ENCODE measurements at regions not wholly inside any gene's neighbourhood (a gene's known extent, or its start where the extent isn't known, plus 50 kb on each side); places are given as distances from the start of the nearest gene placed in this dataset.

DNA sequence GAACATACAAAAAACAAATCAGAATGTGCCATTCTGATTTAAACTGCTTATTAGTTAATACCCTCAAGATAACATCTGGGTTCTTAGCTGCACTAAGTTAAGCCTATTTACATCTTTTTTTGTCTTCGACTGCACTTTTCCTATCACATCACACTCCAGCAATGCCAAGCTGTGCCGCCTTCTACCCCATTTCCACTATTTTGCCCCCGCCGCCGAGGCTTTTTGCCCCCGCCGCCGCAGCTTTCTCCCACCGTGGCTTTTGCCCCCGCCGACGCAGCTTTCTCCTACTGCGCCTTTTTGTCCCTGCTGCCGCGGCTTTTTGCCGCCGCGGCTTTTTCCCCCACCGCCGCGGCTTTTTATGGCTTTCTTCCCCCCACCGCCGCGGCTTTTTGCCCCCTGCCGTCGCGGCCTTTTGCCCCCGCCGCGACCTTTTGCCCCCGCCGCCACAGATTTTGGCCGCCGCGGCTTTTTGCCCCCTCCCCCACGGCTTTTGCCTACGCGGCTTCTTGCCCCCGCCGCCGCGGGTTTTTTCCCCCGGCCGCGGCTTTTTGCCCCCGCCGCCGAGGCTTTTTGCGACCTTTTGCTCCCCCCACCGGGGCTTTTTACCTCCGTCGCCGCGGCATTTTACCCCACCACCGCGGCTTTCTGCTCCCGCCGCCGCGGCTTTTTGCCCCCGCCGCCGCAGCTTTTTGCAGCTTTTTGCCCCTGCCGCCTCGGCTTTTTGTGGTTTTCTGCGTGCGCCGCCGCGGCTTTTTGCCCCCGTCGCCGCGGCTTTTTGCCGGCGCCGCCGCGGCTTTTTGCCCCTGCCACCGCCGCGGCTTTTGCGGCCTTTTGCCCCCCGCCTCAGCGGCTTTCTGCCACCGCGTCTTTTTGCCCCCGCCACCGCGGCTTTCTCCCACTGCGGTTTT is 331.4 kb upstream of the WSB1 start:
- H2AFZ ChIP-seq (ENCODE audit: low read depth): 0 out of 2 replicates have a peak overlapping the region, but pooled peaks have one; percentile 51
- H3K36me3 ChIP-seq (replicated peaks in 1 of 2; ENCODE audit: control insufficient read depth in 1 of 2, insufficient read depth in 2 of 2, low read length in 1 of 2): no peaks in the 10 kb centered on the region
- peak overlapping the region; percentile 59 for H3K4me2 ChIP-seq
- 41% methylated on average over 91 of the region's 91 CpGs for WGBS (ENCODE audit: low lambda C conversion rate)
- POLR2A ChIA-PET: no interaction called here
- H3K9ac ChIP-seq: no peak overlapping the region
- H3K4me3 ChIP-seq (ENCODE audit: low read depth in 2 of 2, low read length in 1 of 2): peak overlapping the region; percentile 33 to 43; a peak in 3 of 4 replicates
- peaks cover 7% of the 10 kb centered on the region; the same call in 1 of the 2 replicates for H3K9me2 ChIP-seq
- H3K9me3 ChIP-seq: no peaks in the 10 kb centered on the region
- H3K27me3 ChIP-seq (ENCODE audit: insufficient read depth): peaks cover 24% of the 10 kb centered on the region; the same call in 1 of the 2 replicates
- TF ChIP-seq EZH2phosphoT487 (IDR thresholded peaks at IDR 0.05; ENCODE audit: borderline replicate concordance, low read depth): 0 out of 2 replicates have a peak, but pooled peaks have one; percentile 73
- TF ChIP-seq, protein P1, sequence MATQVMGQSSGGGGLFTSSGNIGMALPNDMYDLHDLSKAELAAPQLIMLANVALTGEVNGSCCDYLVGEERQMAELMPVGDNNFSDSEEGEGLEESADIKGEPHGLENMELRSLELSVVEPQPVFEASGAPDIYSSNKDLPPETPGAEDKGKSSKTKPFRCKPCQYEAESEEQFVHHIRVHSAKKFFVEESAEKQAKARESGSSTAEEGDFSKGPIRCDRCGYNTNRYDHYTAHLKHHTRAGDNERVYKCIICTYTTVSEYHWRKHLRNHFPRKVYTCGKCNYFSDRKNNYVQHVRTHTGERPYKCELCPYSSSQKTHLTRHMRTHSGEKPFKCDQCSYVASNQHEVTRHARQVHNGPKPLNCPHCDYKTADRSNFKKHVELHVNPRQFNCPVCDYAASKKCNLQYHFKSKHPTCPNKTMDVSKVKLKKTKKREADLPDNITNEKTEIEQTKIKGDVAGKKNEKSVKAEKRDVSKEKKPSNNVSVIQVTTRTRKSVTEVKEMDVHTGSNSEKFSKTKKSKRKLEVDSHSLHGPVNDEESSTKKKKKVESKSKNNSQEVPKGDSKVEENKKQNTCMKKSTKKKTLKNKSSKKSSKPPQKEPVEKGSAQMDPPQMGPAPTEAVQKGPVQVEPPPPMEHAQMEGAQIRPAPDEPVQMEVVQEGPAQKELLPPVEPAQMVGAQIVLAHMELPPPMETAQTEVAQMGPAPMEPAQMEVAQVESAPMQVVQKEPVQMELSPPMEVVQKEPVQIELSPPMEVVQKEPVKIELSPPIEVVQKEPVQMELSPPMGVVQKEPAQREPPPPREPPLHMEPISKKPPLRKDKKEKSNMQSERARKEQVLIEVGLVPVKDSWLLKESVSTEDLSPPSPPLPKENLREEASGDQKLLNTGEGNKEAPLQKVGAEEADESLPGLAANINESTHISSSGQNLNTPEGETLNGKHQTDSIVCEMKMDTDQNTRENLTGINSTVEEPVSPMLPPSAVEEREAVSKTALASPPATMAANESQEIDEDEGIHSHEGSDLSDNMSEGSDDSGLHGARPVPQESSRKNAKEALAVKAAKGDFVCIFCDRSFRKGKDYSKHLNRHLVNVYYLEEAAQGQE (IDR thresholded peaks at IDR 0.05; ENCODE audit: low read depth, low read length): no peak
- no peaks in the 10 kb centered on the region for H4K20me1 ChIP-seq (ENCODE audit: insufficient read depth)
- CTCF ChIA-PET: no interaction called here
- H3K79me2 ChIP-seq (ENCODE audit: insufficient read depth): no peaks in the 10 kb centered on the region
- no peaks in the 10 kb centered on the region; a peak in 1 of 4 replicates for H3K4me1 ChIP-seq (ENCODE audit: control insufficient read depth in 1 of 2, insufficient read depth in 2 of 2, low read depth in 1 of 2, low read length in 1 of 2)
- peak; percentile 11 for DNase-seq
- no peak overlapping the region for H3K27ac ChIP-seq (ENCODE audit: low read depth in 2 of 2, low read length in 1 of 2)
- H3F3A ChIP-seq (replicated peaks; ENCODE audit: insufficient read depth): no peaks in the 10 kb centered on the region

DNA sequence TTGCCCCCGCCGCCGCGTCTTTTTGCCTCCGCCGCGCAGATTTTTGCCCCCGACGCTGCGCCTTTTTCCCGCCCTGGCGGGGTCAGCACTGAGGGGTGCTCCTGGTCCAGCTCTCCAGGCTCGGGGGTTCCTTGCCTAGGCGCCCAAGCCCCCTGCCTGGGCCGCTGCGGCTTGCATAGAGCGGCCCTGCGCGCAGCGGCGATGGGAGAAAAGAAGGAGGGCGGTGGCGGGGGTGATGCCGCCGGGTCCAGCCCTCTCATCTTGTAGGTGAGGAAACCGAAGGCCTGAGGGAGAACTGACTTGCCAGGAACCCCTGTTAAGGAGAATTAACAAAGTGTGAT is 330.8 kb upstream of the WSB1 start:
- no peak overlapping the region for H2AFZ ChIP-seq (ENCODE audit: low read depth)
- no peaks in the 10 kb centered on the region for H3F3A ChIP-seq (replicated peaks; ENCODE audit: insufficient read depth)
- H3K27ac ChIP-seq (ENCODE audit: low read depth in 2 of 2, low read length in 1 of 2): no peak overlapping the region
- H3K36me3 ChIP-seq (replicated peaks in 1 of 2; ENCODE audit: control insufficient read depth in 1 of 2, insufficient read depth in 2 of 2, low read length in 1 of 2): no peaks in the 10 kb centered on the region
- H3K9ac ChIP-seq: no peak overlapping the region
- no peaks in the 10 kb centered on the region for H3K79me2 ChIP-seq (ENCODE audit: insufficient read depth)
- peaks cover 7% of the 10 kb centered on the region; the same call in 1 of the 2 replicates for H3K9me2 ChIP-seq
- H4K20me1 ChIP-seq (ENCODE audit: insufficient read depth): no peaks in the 10 kb centered on the region
- DNase-seq: no peak
- no peaks in the 10 kb centered on the region for H3K9me3 ChIP-seq
- H3K27me3 ChIP-seq (ENCODE audit: insufficient read depth): peaks cover 24% of the 10 kb centered on the region; the same call in 1 of the 2 replicates
- no peak overlapping the region for H3K4me3 ChIP-seq (ENCODE audit: low read depth in 2 of 2, low read length in 1 of 2)
- H3K4me2 ChIP-seq: no peak overlapping the region
- no peaks in the 10 kb centered on the region; a peak in 1 of 4 replicates for H3K4me1 ChIP-seq (ENCODE audit: control insufficient read depth in 1 of 2, insufficient read depth in 2 of 2, low read depth in 1 of 2, low read length in 1 of 2)
- ChIA-PET CTCF (no interaction called here), POLR2A (no interaction called here)
- 53% methylated on average over 26 of the region's 26 CpGs for WGBS (ENCODE audit: low lambda C conversion rate)
- TF ChIP-seq MEF2A (IDR thresholded peaks at IDR 0.05; ENCODE audit: borderline replicate concordance, low read depth) (no peak), RAD21 (IDR thresholded peaks at IDR 0.05; ENCODE audit: low read length) (no peak), GATA2 (CRISPR knock-in tag; IDR thresholded peaks at IDR 0.05) (no peak), YY1 (IDR thresholded peaks at IDR 0.05; ENCODE audit: low read depth) (no peak), NFIC (IDR thresholded peaks at IDR 0.05; ENCODE audit: borderline replicate concordance) (no peak), ELF1 (IDR thresholded peaks at IDR 0.05) (no peak), FOSL2 (IDR thresholded peaks at IDR 0.05; ENCODE audit: borderline replicate concordance, low read depth) (no peak), MXI1 (IDR thresholded peaks at IDR 0.05; ENCODE audit: low read depth, low read length) (no peak), JUND (IDR thresholded peaks at IDR 0.05) (no peak), SMC3 (IDR thresholded peaks at IDR 0.05; ENCODE audit: low read depth, low read length) (no peak), NRF1 (IDR thresholded peaks at IDR 0.05; ENCODE audit: low read depth, low read length) (no peak), FOXM1 (IDR thresholded peaks at IDR 0.05; ENCODE audit: low read depth) (no peak), TAF1 (IDR thresholded peaks at IDR 0.05; ENCODE audit: borderline replicate concordance, low read depth, low read length) (no peak)
- TF ChIP-seq, protein P2, sequence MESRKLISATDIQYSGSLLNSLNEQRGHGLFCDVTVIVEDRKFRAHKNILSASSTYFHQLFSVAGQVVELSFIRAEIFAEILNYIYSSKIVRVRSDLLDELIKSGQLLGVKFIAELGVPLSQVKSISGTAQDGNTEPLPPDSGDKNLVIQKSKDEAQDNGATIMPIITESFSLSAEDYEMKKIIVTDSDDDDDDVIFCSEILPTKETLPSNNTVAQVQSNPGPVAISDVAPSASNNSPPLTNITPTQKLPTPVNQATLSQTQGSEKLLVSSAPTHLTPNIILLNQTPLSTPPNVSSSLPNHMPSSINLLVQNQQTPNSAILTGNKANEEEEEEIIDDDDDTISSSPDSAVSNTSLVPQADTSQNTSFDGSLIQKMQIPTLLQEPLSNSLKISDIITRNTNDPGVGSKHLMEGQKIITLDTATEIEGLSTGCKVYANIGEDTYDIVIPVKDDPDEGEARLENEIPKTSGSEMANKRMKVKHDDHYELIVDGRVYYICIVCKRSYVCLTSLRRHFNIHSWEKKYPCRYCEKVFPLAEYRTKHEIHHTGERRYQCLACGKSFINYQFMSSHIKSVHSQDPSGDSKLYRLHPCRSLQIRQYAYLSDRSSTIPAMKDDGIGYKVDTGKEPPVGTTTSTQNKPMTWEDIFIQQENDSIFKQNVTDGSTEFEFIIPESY (IDR thresholded peaks at IDR 0.05; ENCODE audit: borderline replicate concordance, low read depth): no peak
- TF ChIP-seq, protein P3, sequence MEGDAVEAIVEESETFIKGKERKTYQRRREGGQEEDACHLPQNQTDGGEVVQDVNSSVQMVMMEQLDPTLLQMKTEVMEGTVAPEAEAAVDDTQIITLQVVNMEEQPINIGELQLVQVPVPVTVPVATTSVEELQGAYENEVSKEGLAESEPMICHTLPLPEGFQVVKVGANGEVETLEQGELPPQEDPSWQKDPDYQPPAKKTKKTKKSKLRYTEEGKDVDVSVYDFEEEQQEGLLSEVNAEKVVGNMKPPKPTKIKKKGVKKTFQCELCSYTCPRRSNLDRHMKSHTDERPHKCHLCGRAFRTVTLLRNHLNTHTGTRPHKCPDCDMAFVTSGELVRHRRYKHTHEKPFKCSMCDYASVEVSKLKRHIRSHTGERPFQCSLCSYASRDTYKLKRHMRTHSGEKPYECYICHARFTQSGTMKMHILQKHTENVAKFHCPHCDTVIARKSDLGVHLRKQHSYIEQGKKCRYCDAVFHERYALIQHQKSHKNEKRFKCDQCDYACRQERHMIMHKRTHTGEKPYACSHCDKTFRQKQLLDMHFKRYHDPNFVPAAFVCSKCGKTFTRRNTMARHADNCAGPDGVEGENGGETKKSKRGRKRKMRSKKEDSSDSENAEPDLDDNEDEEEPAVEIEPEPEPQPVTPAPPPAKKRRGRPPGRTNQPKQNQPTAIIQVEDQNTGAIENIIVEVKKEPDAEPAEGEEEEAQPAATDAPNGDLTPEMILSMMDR (IDR thresholded peaks at IDR 0.05): no peak

Measured in SK-N-SH (cell line).